Psoas muscle (tissue), 7 donors: ENCODE measurements at regions not wholly inside any gene's neighbourhood (a gene's known extent, or its start where the extent isn't known, plus 50 kb on each side); places are given as distances from the start of the nearest gene placed in this dataset.

Source experiments
- ATAC-seq, 4 donors: fragments of 200-7000 bp; cut with Tn5 transposase; one replicate each; pipeline ENCODE4 v1.9.1; 2020; ENCODE audit warnings: moderate library complexity in 3 of 4, mild to moderate bottlenecking in 2 of 4
- DNase-seq, 2 donors: peaks; one replicate each; pipeline ENCODE4 v3.0.0-alpha.2; 2020
- H3K27ac ChIP-seq: fragments of 200-600 bp; one replicate; pipeline ENCODE4 v1.8.0; 2022
- H3K27me3 ChIP-seq, 3 donors: fragments of 200-600 bp in 1 of 3; one replicate each; pipeline versions ENCODE4 v1.6.1 to v1.8.0; 2013 to 2022; ENCODE audit warnings: low read length in 2 of 3, mild to moderate bottlenecking in 2 of 3, moderate library complexity in 1 of 3; ENCODE audit not compliant: insufficient read depth in 3 of 3
- H3K36me3 ChIP-seq, 2 donors: fragments of 200-600 bp in 1 of 2; one replicate each; pipeline versions ENCODE4 v1.6.1 to v1.8.0; 2013 to 2022; ENCODE audit warnings: low read depth in 1 of 2, mild to moderate bottlenecking in 1 of 2, moderate library complexity in 1 of 2; ENCODE audit not compliant: insufficient read depth in 1 of 2
- H3K4me1 ChIP-seq: fragments of 200-600 bp; one replicate; pipeline ENCODE4 v1.8.0; 2022
- H3K4me3 ChIP-seq: fragments of 200-600 bp; one replicate; pipeline ENCODE4 v1.8.0; 2022; ENCODE audit warnings: mild to moderate bottlenecking
- H3K9me3 ChIP-seq: fragments of 200-600 bp; one replicate; pipeline ENCODE4 v1.8.0; 2022
- WGBS, 3 donors: extraction: QIAGEN DNeasy Blood & Tissue Kit; methylation state at CpG; one replicate each; pipeline versions ENCODE4 v1.1.6 to v1.1.7; 2013; 5-methylcytosine and 5-hydroxymethylcytosine counted together
- intact Hi-C, 2 donors: fragments of 100-400 bp; cut with DNase I; formaldehyde crosslinking; loops; one replicate each; pipeline versions ENCODE4 v1.11.0 to v1.14.2; 2022
- TF ChIP-seq, protein P1 (sequence below): fragments of 200-600 bp; IDR thresholded peaks from one replicate; pipeline ENCODE4 v1.8.0; 2022; ENCODE audit warnings: antibody characterized with exemption
- donor health status: healthy with polysubstance abuse.
- donor health status: DM: no; HTN: no; CAD: no; lungs with moderate emphysema.
- donor health status: Bipolar disorder and iron deficiency.
- donor health status: healthy.
- donor health status: DM: yes; HTN: yes; CAD: no.
- donor health status: DM: no; HTN: no; CAD: no.
- donor health status: DM: yes; HTN: yes; CAD: no.

- Histone ChIP-seq H3K27ac (no peak overlapping the region), H3K36me3 (no peaks in the 10 kb centered on the region), H3K9me3 (no peaks in the 10 kb centered on the region), H3K27me3 (no peaks in the 10 kb centered on the region), H3K4me3 (no peak overlapping the region), H3K4me1 (no peaks in the 10 kb centered on the region)
- 67 to 81% (median 76%) methylated on average over 2 of the region's 2 CpGs for WGBS, 3 donors
- ATAC-seq (no peak), DNase-seq (no peak)
- intact Hi-C loops, result no loop called here
- TF ChIP-seq, protein P1, sequence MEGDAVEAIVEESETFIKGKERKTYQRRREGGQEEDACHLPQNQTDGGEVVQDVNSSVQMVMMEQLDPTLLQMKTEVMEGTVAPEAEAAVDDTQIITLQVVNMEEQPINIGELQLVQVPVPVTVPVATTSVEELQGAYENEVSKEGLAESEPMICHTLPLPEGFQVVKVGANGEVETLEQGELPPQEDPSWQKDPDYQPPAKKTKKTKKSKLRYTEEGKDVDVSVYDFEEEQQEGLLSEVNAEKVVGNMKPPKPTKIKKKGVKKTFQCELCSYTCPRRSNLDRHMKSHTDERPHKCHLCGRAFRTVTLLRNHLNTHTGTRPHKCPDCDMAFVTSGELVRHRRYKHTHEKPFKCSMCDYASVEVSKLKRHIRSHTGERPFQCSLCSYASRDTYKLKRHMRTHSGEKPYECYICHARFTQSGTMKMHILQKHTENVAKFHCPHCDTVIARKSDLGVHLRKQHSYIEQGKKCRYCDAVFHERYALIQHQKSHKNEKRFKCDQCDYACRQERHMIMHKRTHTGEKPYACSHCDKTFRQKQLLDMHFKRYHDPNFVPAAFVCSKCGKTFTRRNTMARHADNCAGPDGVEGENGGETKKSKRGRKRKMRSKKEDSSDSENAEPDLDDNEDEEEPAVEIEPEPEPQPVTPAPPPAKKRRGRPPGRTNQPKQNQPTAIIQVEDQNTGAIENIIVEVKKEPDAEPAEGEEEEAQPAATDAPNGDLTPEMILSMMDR, result no peak
Observed at GRCh38 chr2:49843314-49843713, 689.0 kb upstream of the FSHR start.

GRCh38 chr2:49840428-49840975 is 686.2 kb upstream of the FSHR start:
- ATAC-seq (no peak), DNase-seq (no peak)
- H3K27me3 ChIP-seq, result no peaks in the 10 kb centered on the region
- intact Hi-C loops, result no loop called here
- whole genome bisulfite sequencing, 3 donors, result 76 to 81% (median 79%) methylated on average over 5 of the region's 5 CpGs
- no peak overlapping the region for H3K4me3 ChIP-seq
- no peaks in the 10 kb centered on the region for H3K36me3 ChIP-seq
- H3K27ac ChIP-seq, result no peak overlapping the region
- H3K9me3 ChIP-seq, result no peaks in the 10 kb centered on the region
- TF ChIP-seq, protein P1, result no peak
- H3K4me1 ChIP-seq, result no peaks in the 10 kb centered on the region

GRCh38 chr2:49839818-49840217 is 685.5 kb upstream of the FSHR start:
- intact Hi-C loops, result no loop called here
- H3K36me3 ChIP-seq, result no peaks in the 10 kb centered on the region
- no peaks in the 10 kb centered on the region for H3K9me3 ChIP-seq
- TF ChIP-seq, protein P1, result no peak
- H3K4me1 ChIP-seq, result no peaks in the 10 kb centered on the region
- DNase-seq (no peak), ATAC-seq (no peak)
- no peak overlapping the region for H3K4me3 ChIP-seq
- H3K27me3 ChIP-seq, result no peaks in the 10 kb centered on the region
- no peak overlapping the region for H3K27ac ChIP-seq
- 80 to 84% (median 84%) methylated on average over 5 of the region's 5 CpGs for WGBS, 3 donors

- DNase-seq (no peak), ATAC-seq (no peak)
- intact Hi-C loops, result no loop called here
- Histone ChIP-seq H3K27ac (no peak overlapping the region), H3K4me1 (no peaks in the 10 kb centered on the region), H3K9me3 (no peaks in the 10 kb centered on the region), H3K27me3 (no peaks in the 10 kb centered on the region), H3K4me3 (no peak overlapping the region), H3K36me3 (no peaks in the 10 kb centered on the region)
- 42 to 47% (median 46%) methylated on average over 7 of the region's 7 CpGs for WGBS, 3 donors
- TF ChIP-seq, protein P1, result no peak
Observed at GRCh38 chr2:49837561-49838293, 683.4 kb upstream of the FSHR start.

GRCh38 chr2:49836017-49836416 is 681.7 kb upstream of the FSHR start:
- 70 to 75% (median 72%) methylated on average over 3 of the region's 3 CpGs for WGBS, 3 donors
- intact Hi-C loops, result no loop called here
- H3K9me3 ChIP-seq, result no peaks in the 10 kb centered on the region
- DNase-seq (no peak), ATAC-seq (no peak)
- no peaks in the 10 kb centered on the region for H3K36me3 ChIP-seq
- no peak overlapping the region for H3K4me3 ChIP-seq
- no peaks in the 10 kb centered on the region for H3K27me3 ChIP-seq
- H3K4me1 ChIP-seq, result no peaks in the 10 kb centered on the region
- TF ChIP-seq, protein P1, result no peak
- no peak overlapping the region for H3K27ac ChIP-seq
